Esophagus squamous epithelium (tissue), 5 donors: ENCODE measurements at regions not wholly inside any gene's neighbourhood (a gene's known extent, or its start where the extent isn't known, plus 50 kb on each side); places are given as distances from the start of the nearest gene placed in this dataset.

Source experiments
- DNase-seq: peaks from one replicate; lab custom pipeline; 2025; lab: John Stamatoyannopoulos, UW
- H3K27ac ChIP-seq, 4 donors: fragments of 200-600 bp; sonication (generic); one replicate each; pipeline ENCODE4 v1.5.1; 2016 to 2019; ENCODE audit warnings: mild to moderate bottlenecking in 1 of 4
- H3K27me3 ChIP-seq, 4 donors: fragments of 200-600 bp; sonication (generic); 1 replicate in 3 of 4; 2 replicates in 1 of 4; pipeline versions ENCODE4 v1.5.1 to v1.6.0; 2017 to 2021; ENCODE audit warnings: antibody characterized with exemption in 1 of 4
- H3K36me3 ChIP-seq, 3 donors: fragments of 200-600 bp; sonication (generic); one replicate each; pipeline ENCODE4 v1.5.1; 2016 to 2019
- H3K4me1 ChIP-seq, 3 donors: fragments of 200-600 bp; sonication (generic); one replicate each; pipeline ENCODE4 v1.5.1; 2017 to 2019
- H3K4me3 ChIP-seq, 4 donors: fragments of 200-600 bp; sonication (generic); 1 replicate in 3 of 4; 2 replicates in 1 of 4; pipeline ENCODE4 v1.5.1; 2016 to 2019; ENCODE audit warnings: mild to moderate bottlenecking in 2 of 4, moderate library complexity in 1 of 4
- H3K9me3 ChIP-seq, 3 donors: fragments of 200-600 bp; sonication (generic); one replicate each; pipeline ENCODE4 v1.5.1; 2016 to 2019
- CTCF ChIP-seq, 6 experiments: fragments of 450-650 bp in 4 of 6; fragments of 200-600 bp in 2 of 6; sonication (generic) in 2 of 6; IDR thresholded peaks; one replicate each; pipeline ENCODE4 v1.5.1; 2016 to 2019; ENCODE audit warnings: antibody characterized with exemption in 6 of 6, mild to moderate bottlenecking in 4 of 6, moderate library complexity in 4 of 6
- POLR2A ChIP-seq, 4 donors: fragments of 450-650 bp; IDR thresholded peaks; one replicate each; pipeline ENCODE4 v1.6.1; 2017; ENCODE audit warnings: antibody characterized with exemption in 4 of 4, mild to moderate bottlenecking in 4 of 4, moderate library complexity in 3 of 4
- WGBS, 2 donors: methylation state at CpG; one replicate each; pipeline ENCODE4 v1.1.5; 2018; 5-methylcytosine and 5-hydroxymethylcytosine counted together
- intact Hi-C: fragments of 100-400 bp; cut with DNase I; formaldehyde crosslinking; loops from one replicate; pipeline ENCODE4 v1.15.0; 2022
- donor health status: DM: yes; HTN: yes; CAD: no.

GRCh38 chr16:73775841-73776388, 520.7 kb upstream of the PSMD7 start:
- no peaks in the 10 kb centered on the region for H3K36me3 ChIP-seq
- no peak for TF ChIP-seq POLR2A (IDR thresholded peaks at IDR 0.05)
- H3K4me1 ChIP-seq, result no peaks in the 10 kb centered on the region
- intact Hi-C loops, result no loop called here
- H3K9me3 ChIP-seq, result no peaks in the 10 kb centered on the region
- H3K4me3 ChIP-seq, result no peak overlapping the region
- 76 to 81% methylated on average over 10 of the region's 10 CpGs for WGBS, 2 donors
- DNase-seq, result no peak
- H3K27me3 ChIP-seq, result no peaks in the 10 kb centered on the region
- no peak overlapping the region for H3K27ac ChIP-seq

DNA sequence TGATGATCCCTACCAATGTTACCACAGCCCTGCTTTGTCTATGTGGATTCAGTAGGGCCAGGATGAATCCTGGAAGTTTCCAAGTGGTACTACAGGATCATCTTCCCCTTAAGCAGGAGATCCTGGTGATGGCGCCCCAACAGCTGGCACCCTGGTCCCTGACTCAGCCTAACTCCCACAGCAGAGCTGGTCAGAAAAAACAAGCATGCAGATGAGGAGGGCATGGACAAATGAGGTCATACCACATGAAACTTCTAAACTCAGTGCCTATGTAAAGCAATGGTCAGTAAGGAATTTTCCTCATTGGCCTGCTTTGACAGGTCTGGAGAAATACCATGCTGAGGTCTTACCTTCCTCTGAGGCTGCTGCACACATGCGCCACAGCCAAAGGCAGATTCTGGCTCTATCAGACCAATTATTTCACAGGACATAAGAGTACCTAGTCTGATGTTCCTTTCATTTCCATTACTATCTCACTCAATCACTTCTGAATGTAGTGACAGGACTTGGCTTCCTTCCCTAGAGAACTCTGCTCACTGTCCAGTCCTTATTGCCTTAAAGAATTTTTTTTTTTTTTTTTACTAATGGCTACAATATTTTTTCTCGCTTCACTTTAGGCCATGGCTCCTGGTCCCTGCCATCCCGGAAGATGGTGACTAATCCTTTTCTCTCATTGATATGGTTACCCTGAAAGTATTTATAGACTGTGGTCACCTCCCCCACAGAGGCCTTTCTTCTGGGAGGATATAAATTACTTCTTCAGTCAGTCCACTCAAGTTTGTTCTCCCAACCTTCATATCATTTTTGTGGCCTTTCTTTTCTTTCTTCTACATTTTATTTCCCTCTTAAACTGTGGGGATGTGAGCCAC, 525.2 kb upstream of the PSMD7 start:
- WGBS, 2 donors, result 72 to 87% methylated on average over 4 of the region's 4 CpGs
- H3K9me3 ChIP-seq, result no peaks in the 10 kb centered on the region
- DNase-seq, result no peak
- H3K27me3 ChIP-seq, result no peaks in the 10 kb centered on the region
- intact Hi-C loops, result no loop called here
- no peak overlapping the region for H3K27ac ChIP-seq
- H3K36me3 ChIP-seq, result no peaks in the 10 kb centered on the region
- TF ChIP-seq POLR2A (IDR thresholded peaks at IDR 0.05), result no peak
- no peak for TF ChIP-seq CTCF (IDR thresholded peaks at IDR 0.05)
- H3K4me1 ChIP-seq, result no peaks in the 10 kb centered on the region
- no peak overlapping the region for H3K4me3 ChIP-seq

- no peaks in the 10 kb centered on the region for H3K9me3 ChIP-seq
- TF ChIP-seq POLR2A (IDR thresholded peaks at IDR 0.05), result no peak
- no peak for TF ChIP-seq CTCF (IDR thresholded peaks at IDR 0.05)
- WGBS, 2 donors, result 23 to 30% methylated on average over 3 of the region's 3 CpGs
- no peak overlapping the region for H3K4me3 ChIP-seq
- no peak overlapping the region for H3K27ac ChIP-seq
- H3K36me3 ChIP-seq, result no peaks in the 10 kb centered on the region
- no peaks in the 10 kb centered on the region for H3K4me1 ChIP-seq
- no peaks in the 10 kb centered on the region for H3K27me3 ChIP-seq
- intact Hi-C loops, result no loop called here
- no peak for DNase-seq
These were observed 527.8 kb upstream of the PSMD7 start for GRCh38 chr16:73768786-73769203.

- intact Hi-C loops, result no loop called here
- Histone ChIP-seq H3K4me1 (no peaks in the 10 kb centered on the region), H3K27me3 (no peaks in the 10 kb centered on the region), H3K36me3 (no peaks in the 10 kb centered on the region), H3K27ac (no peak overlapping the region), H3K4me3 (no peak overlapping the region), H3K9me3 (peaks cover 0 to 3% (median 0%) of the 10 kb centered on the region in 3 donors)
- TF ChIP-seq POLR2A (IDR thresholded peaks at IDR 0.05), result no peak
- TF ChIP-seq CTCF (IDR thresholded peaks at IDR 0.05), result no peak
- DNase-seq, result no peak
- 44 to 51% methylated on average over 4 of the region's 4 CpGs for WGBS, 2 donors
These were observed 532.3 kb upstream of the PSMD7 start for GRCh38 chr16:73764321-73764720.

DNA sequence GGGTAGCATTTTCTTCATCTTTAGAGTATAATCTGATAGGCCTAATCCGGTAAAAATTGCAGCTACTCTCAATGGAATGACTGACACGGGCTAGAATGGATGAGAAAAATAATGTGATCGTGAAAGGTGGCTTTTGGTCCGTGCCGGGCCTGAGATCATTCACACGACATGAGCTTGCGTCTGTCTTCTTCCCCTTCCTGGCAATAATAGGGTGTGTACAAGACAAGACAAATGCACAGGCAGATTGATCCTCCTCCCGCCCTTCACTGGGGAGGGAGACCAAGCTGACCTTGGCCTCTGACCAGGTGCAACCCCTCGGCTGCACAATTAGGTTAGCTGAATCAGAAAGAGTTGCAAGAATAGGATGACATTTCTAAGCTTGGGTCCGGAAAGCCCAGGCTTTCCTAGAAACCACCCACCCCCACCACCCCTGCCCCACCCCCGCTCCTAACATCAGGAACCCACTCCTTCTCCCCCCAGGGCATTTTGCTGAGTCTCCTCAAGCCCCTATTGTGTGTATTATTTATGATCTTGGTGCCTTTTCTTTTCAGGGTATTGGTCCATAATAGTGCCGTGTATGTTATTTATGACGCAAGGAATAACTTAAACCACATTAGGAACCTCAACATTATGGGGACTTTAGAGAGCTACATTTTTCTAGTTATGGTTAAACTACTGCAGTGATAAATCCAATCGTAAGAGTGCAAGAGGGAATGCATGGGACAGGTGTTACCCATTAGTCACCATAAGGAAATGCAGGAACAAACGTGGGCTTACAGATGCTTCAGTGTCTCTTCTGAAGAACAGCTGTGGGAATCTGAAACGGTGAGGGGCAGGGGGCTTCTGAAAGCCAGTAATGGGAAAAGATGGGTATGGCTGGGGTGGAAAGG, 540.1 kb upstream of the PSMD7 start:
- intact Hi-C loops, result no loop called here
- TF ChIP-seq POLR2A (IDR thresholded peaks at IDR 0.05), result no peak
- TF ChIP-seq CTCF (IDR thresholded peaks at IDR 0.05), result no peak
- WGBS, 2 donors, result 70 to 79% methylated on average over 10 to 15 of the region's 16 CpGs

More for the DNA sequence above, 540.1 kb upstream of the PSMD7 start:
- Histone ChIP-seq H3K36me3 (no peaks in the 10 kb centered on the region), H3K27me3 (no peaks in the 10 kb centered on the region), H3K4me3 (no peak overlapping the region), H3K27ac (no peak overlapping the region), H3K9me3 (peaks cover 0 to 10% (median 0%) of the 10 kb centered on the region in 3 donors), H3K4me1 (no peaks in the 10 kb centered on the region)
- no peak for DNase-seq
